ENCODE measurements at regions not wholly inside any gene's neighbourhood (a gene's known extent, or its start where the extent isn't known, plus 50 kb on each side); places are given as distances from the start of the nearest gene placed in this dataset.

GRCh38 chr10:131560166-131560565, 248.6 kb upstream of the TCERG1L start:
- WGBS (ENCODE audit: insufficient coverage) = 35% methylated on average over 4 of the region's 8 CpGs
- Histone ChIP-seq H3K27ac (ENCODE audit: low read depth, low read length) (no peak overlapping the region), H3K36me3 (ENCODE audit: control insufficient read depth, insufficient read depth, low read length) (no peaks in the 10 kb centered on the region), H3K4me1 (ENCODE audit: control insufficient read depth, insufficient read depth, low read length) (no peaks in the 10 kb centered on the region), H3K4me3 (ENCODE audit: low read depth, low read length) (no peak overlapping the region), H3K9me3 (ENCODE audit: control insufficient read depth, insufficient read depth, low read length) (no peaks in the 10 kb centered on the region), H3K27me3 (ENCODE audit: control insufficient read depth, insufficient read depth, low read length) (no peaks in the 10 kb centered on the region)
- DNase-seq (ENCODE audit: low read depth in 4 of 6, low spot score in 6 of 6) = no peak

- Histone ChIP-seq H3K27ac (ENCODE audit: low read depth, low read length) (no peak overlapping the region), H3K9me3 (ENCODE audit: control insufficient read depth, insufficient read depth, low read length) (no peaks in the 10 kb centered on the region), H3K4me3 (ENCODE audit: low read depth, low read length) (no peak overlapping the region), H3K27me3 (ENCODE audit: control insufficient read depth, insufficient read depth, low read length) (no peaks in the 10 kb centered on the region), H3K36me3 (ENCODE audit: control insufficient read depth, insufficient read depth, low read length) (no peaks in the 10 kb centered on the region), H3K4me1 (ENCODE audit: control insufficient read depth, insufficient read depth, low read length) (no peaks in the 10 kb centered on the region)
- WGBS (ENCODE audit: insufficient coverage) = 77% methylated on average over 14 of the region's 15 CpGs
- DNase-seq (ENCODE audit: low read depth in 4 of 6, low spot score in 6 of 6) = no peak
Observed at GRCh38 chr10:131560706-131561355, 249.3 kb upstream of the TCERG1L start.

- Histone ChIP-seq H3K4me1 (ENCODE audit: control insufficient read depth, insufficient read depth, low read length) (no peaks in the 10 kb centered on the region), H3K9me3 (ENCODE audit: control insufficient read depth, insufficient read depth, low read length) (no peaks in the 10 kb centered on the region), H3K27ac (ENCODE audit: low read depth, low read length) (no peak overlapping the region), H3K36me3 (ENCODE audit: control insufficient read depth, insufficient read depth, low read length) (no peaks in the 10 kb centered on the region), H3K4me3 (ENCODE audit: low read depth, low read length) (no peak overlapping the region), H3K27me3 (ENCODE audit: control insufficient read depth, insufficient read depth, low read length) (no peaks in the 10 kb centered on the region)
- DNase-seq (ENCODE audit: low read depth in 4 of 6, low spot score in 6 of 6) = no peak
- 93% methylated on average over 2 of the region's 5 CpGs for WGBS (ENCODE audit: insufficient coverage)
Observed at GRCh38 chr10:131561897-131562296, 250.4 kb upstream of the TCERG1L start.

- H3K9me3 ChIP-seq (ENCODE audit: control insufficient read depth, insufficient read depth, low read length) = no peaks in the 10 kb centered on the region
- H3K4me1 ChIP-seq (ENCODE audit: control insufficient read depth, insufficient read depth, low read length) = no peaks in the 10 kb centered on the region
- H3K36me3 ChIP-seq (ENCODE audit: control insufficient read depth, insufficient read depth, low read length) = no peaks in the 10 kb centered on the region
- H3K27me3 ChIP-seq (ENCODE audit: control insufficient read depth, insufficient read depth, low read length) = no peaks in the 10 kb centered on the region
- DNase-seq (ENCODE audit: low read depth in 4 of 6, low spot score in 6 of 6) = no peak
- no peak overlapping the region for H3K4me3 ChIP-seq (ENCODE audit: low read depth, low read length)
- no peak overlapping the region for H3K27ac ChIP-seq (ENCODE audit: low read depth, low read length)
- WGBS (ENCODE audit: insufficient coverage) = 65% methylated on average over 2 of the region's 2 CpGs
Observed at GRCh38 chr10:131563411-131563810, 251.9 kb upstream of the TCERG1L start.

GRCh38 chr10:131567279-131568162, 256.0 kb upstream of the TCERG1L start:
- H3K4me3 ChIP-seq (ENCODE audit: low read depth, low read length) = no peak overlapping the region
- no peak overlapping the region for H3K27ac ChIP-seq (ENCODE audit: low read depth, low read length)
- no peaks in the 10 kb centered on the region for H3K9me3 ChIP-seq (ENCODE audit: control insufficient read depth, insufficient read depth, low read length)
- H3K4me1 ChIP-seq (ENCODE audit: control insufficient read depth, insufficient read depth, low read length) = no peaks in the 10 kb centered on the region
- no peak for DNase-seq (ENCODE audit: low read depth in 4 of 6, low spot score in 6 of 6)
- WGBS (ENCODE audit: insufficient coverage) = 81% methylated on average over 11 of the region's 15 CpGs
- peaks cover 2% of the 10 kb centered on the region for H3K27me3 ChIP-seq (ENCODE audit: control insufficient read depth, insufficient read depth, low read length)
- H3K36me3 ChIP-seq (ENCODE audit: control insufficient read depth, insufficient read depth, low read length) = no peaks in the 10 kb centered on the region

GRCh38 chr10:131568866-131569265, 257.3 kb upstream of the TCERG1L start:
- Histone ChIP-seq H3K4me3 (ENCODE audit: low read depth, low read length) (no peak overlapping the region), H3K36me3 (ENCODE audit: control insufficient read depth, insufficient read depth, low read length) (no peaks in the 10 kb centered on the region), H3K4me1 (ENCODE audit: control insufficient read depth, insufficient read depth, low read length) (no peaks in the 10 kb centered on the region), H3K27me3 (ENCODE audit: control insufficient read depth, insufficient read depth, low read length) (peaks cover 2% of the 10 kb centered on the region), H3K27ac (ENCODE audit: low read depth, low read length) (no peak overlapping the region), H3K9me3 (ENCODE audit: control insufficient read depth, insufficient read depth, low read length) (no peaks in the 10 kb centered on the region)
- no peak for DNase-seq (ENCODE audit: low read depth in 4 of 6, low spot score in 6 of 6)
- 84% methylated on average over 7 of the region's 7 CpGs for WGBS (ENCODE audit: insufficient coverage)

- no peaks in the 10 kb centered on the region for H3K36me3 ChIP-seq (ENCODE audit: control insufficient read depth, insufficient read depth, low read length)
- no peak for DNase-seq (ENCODE audit: low read depth in 4 of 6, low spot score in 6 of 6)
- H3K4me1 ChIP-seq (ENCODE audit: control insufficient read depth, insufficient read depth, low read length) = no peaks in the 10 kb centered on the region
- H3K4me3 ChIP-seq (ENCODE audit: low read depth, low read length) = no peak overlapping the region
- H3K27me3 ChIP-seq (ENCODE audit: control insufficient read depth, insufficient read depth, low read length) = peaks cover 2% of the 10 kb centered on the region
- 83% methylated on average over 21 of the region's 21 CpGs for whole genome bisulfite sequencing (ENCODE audit: insufficient coverage)
- no peaks in the 10 kb centered on the region for H3K9me3 ChIP-seq (ENCODE audit: control insufficient read depth, insufficient read depth, low read length)
- no peak overlapping the region for H3K27ac ChIP-seq (ENCODE audit: low read depth, low read length)
Observed at GRCh38 chr10:131569851-131570715, 258.6 kb upstream of the TCERG1L start.

- DNase-seq (ENCODE audit: low read depth in 4 of 6, low spot score in 6 of 6) = no peak
- Histone ChIP-seq H3K27ac (ENCODE audit: low read depth, low read length) (no peak overlapping the region), H3K9me3 (ENCODE audit: control insufficient read depth, insufficient read depth, low read length) (no peaks in the 10 kb centered on the region), H3K36me3 (ENCODE audit: control insufficient read depth, insufficient read depth, low read length) (no peaks in the 10 kb centered on the region), H3K4me3 (ENCODE audit: low read depth, low read length) (no peak overlapping the region), H3K4me1 (ENCODE audit: control insufficient read depth, insufficient read depth, low read length) (no peaks in the 10 kb centered on the region), H3K27me3 (ENCODE audit: control insufficient read depth, insufficient read depth, low read length) (peaks cover 2% of the 10 kb centered on the region)
- WGBS (ENCODE audit: insufficient coverage) = 84% methylated on average over 10 of the region's 13 CpGs
Observed at GRCh38 chr10:131570716-131571307, 259.3 kb upstream of the TCERG1L start.

GRCh38 chr10:131571346-131571745, 259.8 kb upstream of the TCERG1L start:
- H3K27ac ChIP-seq (ENCODE audit: low read depth, low read length) = no peak overlapping the region
- no peak overlapping the region for H3K4me3 ChIP-seq (ENCODE audit: low read depth, low read length)
- H3K9me3 ChIP-seq (ENCODE audit: control insufficient read depth, insufficient read depth, low read length) = no peaks in the 10 kb centered on the region
- peaks cover 2% of the 10 kb centered on the region for H3K27me3 ChIP-seq (ENCODE audit: control insufficient read depth, insufficient read depth, low read length)
- WGBS (ENCODE audit: insufficient coverage) = 65% methylated on average over 11 of the region's 11 CpGs
- H3K4me1 ChIP-seq (ENCODE audit: control insufficient read depth, insufficient read depth, low read length) = peaks cover under 1% of the 10 kb centered on the region
- H3K36me3 ChIP-seq (ENCODE audit: control insufficient read depth, insufficient read depth, low read length) = no peaks in the 10 kb centered on the region
- DNase-seq (ENCODE audit: low read depth in 4 of 6, low spot score in 6 of 6) = peak in 1 of 6 donors; percentile 63
